ENCODE measurements at regions not wholly inside any gene's neighbourhood (a gene's known extent, or its start where the extent isn't known, plus 50 kb on each side); places are given as distances from the start of the nearest gene placed in this dataset.

GRCh38 chr14:51392416-51392815 lies 152.4 kb downstream of the TMX1 start:
- TF ChIP-seq POLR2A (IDR thresholded peaks at IDR 0.05) (no peak), CTCF (IDR thresholded peaks at IDR 0.05 in 4 of 5, conservative IDR thresholded peaks at IDR 0.05 in 1 of 5) (no peak)

All from gastrocnemius medialis (tissue), 4 donors.